ENCODE measurements at regions not wholly inside any gene's neighbourhood (a gene's known extent, or its start where the extent isn't known, plus 50 kb on each side); places are given as distances from the start of the nearest gene placed in this dataset.

DNA sequence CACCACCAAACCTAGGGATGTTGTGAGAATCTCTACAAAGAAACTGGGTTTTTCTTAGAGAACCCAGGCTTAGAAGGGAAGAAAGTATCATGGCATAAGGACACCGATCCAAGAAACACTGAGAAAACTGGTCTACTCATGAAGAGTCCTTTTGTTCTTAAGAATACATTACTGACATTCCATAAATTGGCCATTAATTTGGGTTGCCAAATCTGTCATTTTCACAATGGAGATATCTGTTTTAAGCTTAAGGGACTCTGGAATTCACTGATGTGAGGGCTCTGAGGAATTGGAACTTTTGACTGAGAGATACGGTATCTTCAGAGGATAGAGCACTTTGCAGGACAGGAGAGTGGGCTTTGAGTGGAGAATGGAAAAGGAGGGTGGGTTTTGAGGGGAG, 315.3 kb upstream of the ZNF608 start:
- TF ChIP-seq, protein P1, sequence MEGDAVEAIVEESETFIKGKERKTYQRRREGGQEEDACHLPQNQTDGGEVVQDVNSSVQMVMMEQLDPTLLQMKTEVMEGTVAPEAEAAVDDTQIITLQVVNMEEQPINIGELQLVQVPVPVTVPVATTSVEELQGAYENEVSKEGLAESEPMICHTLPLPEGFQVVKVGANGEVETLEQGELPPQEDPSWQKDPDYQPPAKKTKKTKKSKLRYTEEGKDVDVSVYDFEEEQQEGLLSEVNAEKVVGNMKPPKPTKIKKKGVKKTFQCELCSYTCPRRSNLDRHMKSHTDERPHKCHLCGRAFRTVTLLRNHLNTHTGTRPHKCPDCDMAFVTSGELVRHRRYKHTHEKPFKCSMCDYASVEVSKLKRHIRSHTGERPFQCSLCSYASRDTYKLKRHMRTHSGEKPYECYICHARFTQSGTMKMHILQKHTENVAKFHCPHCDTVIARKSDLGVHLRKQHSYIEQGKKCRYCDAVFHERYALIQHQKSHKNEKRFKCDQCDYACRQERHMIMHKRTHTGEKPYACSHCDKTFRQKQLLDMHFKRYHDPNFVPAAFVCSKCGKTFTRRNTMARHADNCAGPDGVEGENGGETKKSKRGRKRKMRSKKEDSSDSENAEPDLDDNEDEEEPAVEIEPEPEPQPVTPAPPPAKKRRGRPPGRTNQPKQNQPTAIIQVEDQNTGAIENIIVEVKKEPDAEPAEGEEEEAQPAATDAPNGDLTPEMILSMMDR (IDR thresholded peaks at IDR 0.05 in 4 of 5, conservative IDR thresholded peaks at IDR 0.05 in 1 of 5) = no peak
- TF ChIP-seq POLR2A (IDR thresholded peaks at IDR 0.05) = no peak

All from gastrocnemius medialis (tissue), 4 donors.